Loucy (cell line): ENCODE measurements at regions not wholly inside any gene's neighbourhood (a gene's known extent, or its start where the extent isn't known, plus 50 kb on each side); places are given as distances from the start of the nearest gene placed in this dataset.

ENCODE experiments used
- EZH2phosphoT487 ChIP-seq: fragments of 200-600 bp; IDR thresholded peaks from 2 replicates; pipeline ENCODE4 v1.6.1; 2018; ENCODE audit warnings: antibody characterized with exemption, mild to moderate bottlenecking, moderate library complexity, borderline replicate concordance
- TF ChIP-seq, protein P1 (sequence below): fragments of 200-600 bp; sonication (generic); conservative IDR thresholded peaks from 2 replicates; pipeline ENCODE4 v1.5.1; 2014; ENCODE audit warnings: mild to moderate bottlenecking, antibody characterized with exemption, low read length

DNA sequence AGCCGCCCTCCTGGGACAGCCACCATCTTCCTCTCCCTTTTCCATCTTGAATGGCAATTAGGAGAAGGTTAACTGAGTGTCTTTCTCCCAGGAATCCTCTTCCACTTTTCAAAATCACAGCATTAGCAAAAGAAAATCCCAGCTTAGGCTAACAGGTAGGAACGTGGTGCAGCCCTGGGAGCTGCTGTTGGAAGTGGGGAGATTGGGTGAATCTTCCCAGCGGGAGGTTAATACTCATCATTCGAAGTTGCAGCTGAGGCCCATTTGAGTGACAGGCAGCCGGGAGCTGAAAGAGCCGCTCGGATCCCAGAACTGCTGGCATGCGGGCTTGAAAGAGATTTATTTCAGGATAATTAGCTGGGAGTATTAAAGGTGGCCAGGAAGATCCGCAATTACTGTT, 306.0 kb downstream of the BCL11A start:
- TF ChIP-seq, protein P1, sequence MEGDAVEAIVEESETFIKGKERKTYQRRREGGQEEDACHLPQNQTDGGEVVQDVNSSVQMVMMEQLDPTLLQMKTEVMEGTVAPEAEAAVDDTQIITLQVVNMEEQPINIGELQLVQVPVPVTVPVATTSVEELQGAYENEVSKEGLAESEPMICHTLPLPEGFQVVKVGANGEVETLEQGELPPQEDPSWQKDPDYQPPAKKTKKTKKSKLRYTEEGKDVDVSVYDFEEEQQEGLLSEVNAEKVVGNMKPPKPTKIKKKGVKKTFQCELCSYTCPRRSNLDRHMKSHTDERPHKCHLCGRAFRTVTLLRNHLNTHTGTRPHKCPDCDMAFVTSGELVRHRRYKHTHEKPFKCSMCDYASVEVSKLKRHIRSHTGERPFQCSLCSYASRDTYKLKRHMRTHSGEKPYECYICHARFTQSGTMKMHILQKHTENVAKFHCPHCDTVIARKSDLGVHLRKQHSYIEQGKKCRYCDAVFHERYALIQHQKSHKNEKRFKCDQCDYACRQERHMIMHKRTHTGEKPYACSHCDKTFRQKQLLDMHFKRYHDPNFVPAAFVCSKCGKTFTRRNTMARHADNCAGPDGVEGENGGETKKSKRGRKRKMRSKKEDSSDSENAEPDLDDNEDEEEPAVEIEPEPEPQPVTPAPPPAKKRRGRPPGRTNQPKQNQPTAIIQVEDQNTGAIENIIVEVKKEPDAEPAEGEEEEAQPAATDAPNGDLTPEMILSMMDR = no peak
- no peak for TF ChIP-seq EZH2phosphoT487
